ENCODE measurements at regions not wholly inside any gene's neighbourhood (a gene's known extent, or its start where the extent isn't known, plus 50 kb on each side); places are given as distances from the start of the nearest gene placed in this dataset.

GRCh38 chr6:150684714-150685459, 85.2 kb downstream of the PLEKHG1 start:
- DNase-seq (ENCODE audit: extremely low spot score), result no peak
- ChIA-PET CTCF (interaction anchor here (0.6 to 2.1 kb wide), 8 partner anchors 11 to 180 kb away, joined by 3 to 34 read pairs (median 3); no protein-coding TSS in a partner anchor), POLR2A (interaction anchor here (1.2 kb wide), 1 partner anchor 11 kb away, joined by 3 read pairs; no protein-coding TSS in a partner anchor)
- TF ChIP-seq CTBP1 (IDR thresholded peaks at IDR 0.05; ENCODE audit: borderline replicate concordance) (no peak), ARNT (IDR thresholded peaks at IDR 0.05) (no peak), FOXM1 (IDR thresholded peaks at IDR 0.05; ENCODE audit: borderline replicate concordance) (no peak), FOXK2 (IDR thresholded peaks at IDR 0.05) (no peak), PKNOX1 (IDR thresholded peaks at IDR 0.05) (no peak), LEF1 (IDR thresholded peaks at IDR 0.05; ENCODE audit: borderline replicate concordance) (no peak), ELF4 (IDR thresholded peaks at IDR 0.05) (no peak), L3MBTL2 (conservative IDR thresholded peaks at IDR 0.05) (no peak), FOXA1 (IDR thresholded peaks at IDR 0.05) (no peak), ZNF384 (IDR thresholded peaks at IDR 0.05) (no peak), BHLHE40 (IDR thresholded peaks at IDR 0.05; ENCODE audit: borderline replicate concordance) (no peak), TARDBP (IDR thresholded peaks at IDR 0.05) (no peak), NFRKB (IDR thresholded peaks at IDR 0.05) (no peak), SP1 (IDR thresholded peaks at IDR 0.05) (no peak)

- TF ChIP-seq FOXK2 (IDR thresholded peaks at IDR 0.05) (no peak), PKNOX1 (IDR thresholded peaks at IDR 0.05) (no peak), SP1 (IDR thresholded peaks at IDR 0.05) (no peak), NFRKB (IDR thresholded peaks at IDR 0.05) (no peak), ELF4 (IDR thresholded peaks at IDR 0.05) (no peak), FOXM1 (IDR thresholded peaks at IDR 0.05; ENCODE audit: borderline replicate concordance) (no peak), TARDBP (IDR thresholded peaks at IDR 0.05) (no peak), ZNF384 (IDR thresholded peaks at IDR 0.05) (no peak), CTBP1 (IDR thresholded peaks at IDR 0.05; ENCODE audit: borderline replicate concordance) (no peak), LEF1 (IDR thresholded peaks at IDR 0.05; ENCODE audit: borderline replicate concordance) (no peak), BHLHE40 (IDR thresholded peaks at IDR 0.05; ENCODE audit: borderline replicate concordance) (no peak), HDGF (IDR thresholded peaks at IDR 0.05; ENCODE audit: borderline replicate concordance) (no peak)
- CTCF ChIA-PET, result interaction anchor here (0.6 to 2.1 kb wide), 23 partner anchors 11 to 268 kb away, joined by 3 to 34 read pairs (median 3); no protein-coding TSS in a partner anchor
- DNase-seq (ENCODE audit: extremely low spot score), result peak; percentile 77
- POLR2A ChIA-PET, result interaction anchor here (1.2 kb wide), 1 partner anchor 12 kb away, joined by 3 read pairs; no protein-coding TSS in a partner anchor
Measured at GRCh38 chr6:150685860-150686259, 86.2 kb downstream of the PLEKHG1 start.

- POLR2A ChIA-PET, result no interaction called here
- DNase-seq (ENCODE audit: extremely low spot score), result no peak
- CTCF ChIA-PET, result interaction anchor here (0.6 to 2.1 kb wide), 19 partner anchors 10 to 235 kb away, joined by 3 to 34 read pairs (median 3); no protein-coding TSS in a partner anchor
- no peak for TF ChIP-seq BHLHE40 (IDR thresholded peaks at IDR 0.05; ENCODE audit: borderline replicate concordance)
- no peak for TF ChIP-seq ARNT (IDR thresholded peaks at IDR 0.05)
- no peak for TF ChIP-seq ZNF384 (IDR thresholded peaks at IDR 0.05)
- no peak for TF ChIP-seq NFRKB (IDR thresholded peaks at IDR 0.05)
- no peak for TF ChIP-seq LEF1 (IDR thresholded peaks at IDR 0.05; ENCODE audit: borderline replicate concordance)
- no peak for TF ChIP-seq L3MBTL2 (conservative IDR thresholded peaks at IDR 0.05)
- no peak for TF ChIP-seq TARDBP (IDR thresholded peaks at IDR 0.05)
- TF ChIP-seq FOXM1 (IDR thresholded peaks at IDR 0.05; ENCODE audit: borderline replicate concordance), result no peak
- TF ChIP-seq SUZ12 (IDR thresholded peaks at IDR 0.05), result no peak
- TF ChIP-seq FOXK2 (IDR thresholded peaks at IDR 0.05), result no peak
- TF ChIP-seq FOXA1 (IDR thresholded peaks at IDR 0.05), result no peak
- TF ChIP-seq CTBP1 (IDR thresholded peaks at IDR 0.05; ENCODE audit: borderline replicate concordance), result no peak
- TF ChIP-seq SP1 (IDR thresholded peaks at IDR 0.05), result no peak
- TF ChIP-seq ELF4 (IDR thresholded peaks at IDR 0.05), result no peak
- TF ChIP-seq HDGF (IDR thresholded peaks at IDR 0.05; ENCODE audit: borderline replicate concordance), result no peak
- no peak for TF ChIP-seq PKNOX1 (IDR thresholded peaks at IDR 0.05)
Measured at GRCh38 chr6:150686566-150686965, 86.9 kb downstream of the PLEKHG1 start.

- POLR2A ChIA-PET, result interaction anchor here (1.3 kb wide), 1 partner anchor 9 kb away, joined by 3 read pairs; no protein-coding TSS in a partner anchor
- DNase-seq (ENCODE audit: extremely low spot score), result no peak
- CTCF ChIA-PET, result interaction anchor here (1.4 kb wide), 1 partner anchor 32 kb away, joined by 6 read pairs; no protein-coding TSS in a partner anchor
- TF ChIP-seq BHLHE40 (IDR thresholded peaks at IDR 0.05; ENCODE audit: borderline replicate concordance), result no peak
- no peak for TF ChIP-seq SUZ12 (IDR thresholded peaks at IDR 0.05)
- TF ChIP-seq FOXK2 (IDR thresholded peaks at IDR 0.05), result no peak
- no peak for TF ChIP-seq ARNT (IDR thresholded peaks at IDR 0.05)
- TF ChIP-seq ZNF384 (IDR thresholded peaks at IDR 0.05), result no peak
- TF ChIP-seq HDGF (IDR thresholded peaks at IDR 0.05; ENCODE audit: borderline replicate concordance), result no peak
- no peak for TF ChIP-seq CTBP1 (IDR thresholded peaks at IDR 0.05; ENCODE audit: borderline replicate concordance)
- TF ChIP-seq SP1 (IDR thresholded peaks at IDR 0.05), result no peak
- no peak for TF ChIP-seq FOXA1 (IDR thresholded peaks at IDR 0.05)
- no peak for TF ChIP-seq LEF1 (IDR thresholded peaks at IDR 0.05; ENCODE audit: borderline replicate concordance)
- TF ChIP-seq PKNOX1 (IDR thresholded peaks at IDR 0.05), result no peak
- no peak for TF ChIP-seq L3MBTL2 (conservative IDR thresholded peaks at IDR 0.05)
- TF ChIP-seq TARDBP (IDR thresholded peaks at IDR 0.05), result no peak
- no peak for TF ChIP-seq FOXM1 (IDR thresholded peaks at IDR 0.05; ENCODE audit: borderline replicate concordance)
- TF ChIP-seq NFRKB (IDR thresholded peaks at IDR 0.05), result no peak
- TF ChIP-seq ELF4 (IDR thresholded peaks at IDR 0.05), result no peak
Measured at GRCh38 chr6:150687508-150687907, 87.8 kb downstream of the PLEKHG1 start.
